NCI-H2171 treated with DMSO at 0.1 percent for 48 hours (cell line): ENCODE measurements at regions not wholly inside any gene's neighbourhood (a gene's known extent, or its start where the extent isn't known, plus 50 kb on each side); places are given as distances from the start of the nearest gene placed in this dataset.
"Not testable (repeated sequence)": the region's sequence is repeated elsewhere in the genome, so short reads cannot be mapped to it uniquely, and the experiment has no call there.

Source experiments
- DNase-seq: peaks from one replicate; lab custom pipeline; 2025; lab: John Stamatoyannopoulos, UW

DNA sequence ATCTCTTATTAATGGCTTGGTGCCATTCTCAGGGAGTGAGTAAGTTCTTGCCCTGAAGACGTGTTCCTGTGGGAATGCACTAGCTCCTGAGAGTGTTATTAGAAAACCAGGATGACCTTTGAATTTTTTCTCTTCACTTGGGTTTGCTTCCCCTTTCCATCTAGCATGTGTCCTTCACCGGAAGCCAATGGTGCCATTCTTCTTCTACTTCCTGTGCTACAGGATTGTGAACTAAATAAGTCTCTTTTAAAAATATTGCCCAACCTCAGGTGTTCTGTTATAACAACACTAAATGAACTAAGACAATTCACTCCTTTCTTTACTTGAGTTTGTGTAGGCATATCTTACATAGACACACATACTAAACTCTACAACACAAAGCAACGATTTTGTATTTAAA lies 447.0 kb downstream of the SOX11 start:
- no peak for DNase-seq

DNA sequence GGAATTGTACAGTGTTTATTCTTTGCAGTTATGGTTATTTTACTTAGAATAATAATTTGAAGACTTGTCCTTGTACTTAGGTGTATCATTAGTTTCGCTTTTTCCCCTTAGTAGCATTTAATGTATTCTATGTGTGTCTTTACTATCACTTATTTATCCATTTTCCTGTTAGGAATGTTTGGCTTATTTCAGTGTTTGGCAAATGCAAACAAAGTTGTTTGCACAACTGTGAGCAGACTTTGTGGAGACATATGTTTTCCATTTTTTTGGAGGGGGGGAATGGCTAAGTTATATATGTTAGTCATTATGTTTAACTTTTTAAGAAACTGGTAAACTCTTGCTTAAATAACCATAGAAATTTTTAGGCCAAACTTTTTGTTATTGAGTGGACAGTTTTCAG lies 447.7 kb downstream of the SOX11 start:
- no peak for DNase-seq

DNA sequence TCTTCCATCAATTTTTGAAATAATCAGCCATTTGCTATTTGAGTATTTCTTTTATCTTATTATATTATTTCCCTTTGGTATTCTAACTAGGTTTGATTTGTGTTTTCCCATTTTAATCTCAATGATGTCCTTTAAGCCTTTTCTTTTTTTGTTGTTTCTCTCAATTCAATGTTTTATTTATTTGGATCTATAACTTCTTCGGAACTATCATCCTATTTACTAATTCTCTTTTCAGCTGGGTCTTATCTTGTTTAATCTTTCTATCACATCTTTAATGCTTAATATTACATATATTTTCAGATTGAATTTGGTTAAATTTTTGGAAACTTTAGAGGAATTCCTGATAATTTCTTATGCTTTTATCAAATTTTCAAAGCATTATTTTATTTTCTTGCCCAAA lies 448.3 kb downstream of the SOX11 start:
- no peak for DNase-seq

DNA sequence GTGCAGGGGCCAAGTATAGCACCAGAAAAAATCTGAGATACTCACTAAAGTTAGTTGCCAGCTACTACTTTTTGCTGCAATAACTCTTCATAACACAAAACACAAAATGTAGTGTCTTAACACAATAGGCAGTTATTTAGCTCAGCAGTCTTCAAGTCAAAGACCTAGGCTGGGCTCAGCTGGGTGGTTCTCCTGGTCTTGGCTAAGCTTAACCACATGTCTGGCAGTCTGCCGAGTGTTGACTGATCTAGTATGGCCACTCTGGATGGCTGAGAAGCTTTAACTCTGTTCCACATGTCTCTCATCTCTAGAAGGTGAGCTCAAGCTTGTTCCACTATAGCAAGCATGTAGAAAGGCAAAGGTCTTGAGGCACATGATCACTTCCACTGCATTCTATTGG lies 451.6 kb downstream of the SOX11 start:
- no peak for DNase-seq

DNA sequence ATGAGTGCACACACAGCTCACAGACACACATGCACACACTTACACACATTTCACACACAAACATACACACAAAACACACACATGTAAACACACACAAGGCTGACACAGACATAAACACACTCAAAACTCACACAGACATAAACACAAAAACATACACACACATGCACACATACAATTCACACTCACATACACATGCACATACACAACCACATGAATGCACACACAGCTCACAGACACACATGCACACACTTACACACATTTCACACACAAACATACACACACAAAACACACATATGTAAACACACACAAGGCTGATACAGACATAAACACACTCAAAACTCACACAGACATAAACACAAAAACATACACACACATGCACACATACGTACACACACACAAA lies 455.0 kb downstream of the SOX11 start:
- not testable (repeated sequence) for DNase-seq

DNA sequence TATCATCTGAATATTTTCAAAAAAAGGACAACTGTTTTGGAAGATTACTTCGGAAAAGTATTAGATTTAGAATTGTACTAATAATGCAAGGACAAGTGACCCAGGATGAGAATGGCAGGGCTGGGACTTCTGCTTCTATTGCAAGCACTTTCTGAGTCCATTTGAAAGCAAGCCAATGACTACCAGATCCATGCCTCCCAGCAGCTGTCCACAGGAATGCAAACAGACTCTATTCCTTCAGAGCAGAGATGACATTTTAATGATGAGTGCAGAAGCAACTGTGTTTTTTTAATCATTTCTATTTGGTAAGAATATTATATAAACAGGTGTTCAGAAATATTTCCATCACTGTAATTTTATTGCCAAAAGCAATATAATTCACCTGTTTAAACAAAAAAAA lies 456.7 kb downstream of the SOX11 start:
- no peak for DNase-seq

DNA sequence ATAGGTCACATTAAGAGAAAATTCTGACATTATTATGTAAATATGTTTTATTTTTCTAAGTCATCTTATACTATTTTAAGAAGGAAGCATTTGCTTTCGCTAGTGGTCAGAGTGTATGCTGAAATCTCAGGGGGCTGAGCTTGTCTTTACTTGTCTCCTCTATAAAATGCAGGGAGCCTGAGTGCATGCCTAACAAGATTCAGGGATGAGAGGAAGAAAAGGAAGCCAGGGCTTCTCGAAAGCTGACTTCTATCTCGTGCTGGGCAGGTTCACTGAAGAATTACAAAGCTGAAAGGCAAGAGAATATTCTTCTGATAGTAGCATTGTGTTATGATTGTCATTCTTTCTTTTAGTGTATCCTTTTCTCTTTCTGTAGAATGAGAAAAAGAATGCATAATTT lies 467.4 kb downstream of the SOX11 start:
- no peak for DNase-seq

DNA sequence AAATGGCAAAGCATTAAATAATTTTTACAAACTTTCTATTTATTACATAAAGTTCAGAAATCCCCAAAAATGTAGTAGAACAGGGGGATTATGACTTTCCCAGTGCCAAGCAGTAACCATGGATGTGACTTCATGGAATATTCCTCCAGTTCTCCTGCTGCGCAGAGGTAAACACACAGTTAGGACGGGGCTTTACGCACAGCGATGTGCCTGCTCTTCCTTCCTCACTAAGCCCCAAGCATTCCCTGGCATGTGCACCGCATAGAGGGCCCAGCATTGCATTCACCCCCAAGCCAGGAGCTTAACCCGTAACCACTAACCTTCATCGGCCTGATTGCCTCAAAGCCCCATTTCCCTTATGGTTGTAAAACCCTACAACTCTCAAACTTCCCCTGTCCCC lies 471.7 kb downstream of the SOX11 start:
- no peak for DNase-seq

DNA sequence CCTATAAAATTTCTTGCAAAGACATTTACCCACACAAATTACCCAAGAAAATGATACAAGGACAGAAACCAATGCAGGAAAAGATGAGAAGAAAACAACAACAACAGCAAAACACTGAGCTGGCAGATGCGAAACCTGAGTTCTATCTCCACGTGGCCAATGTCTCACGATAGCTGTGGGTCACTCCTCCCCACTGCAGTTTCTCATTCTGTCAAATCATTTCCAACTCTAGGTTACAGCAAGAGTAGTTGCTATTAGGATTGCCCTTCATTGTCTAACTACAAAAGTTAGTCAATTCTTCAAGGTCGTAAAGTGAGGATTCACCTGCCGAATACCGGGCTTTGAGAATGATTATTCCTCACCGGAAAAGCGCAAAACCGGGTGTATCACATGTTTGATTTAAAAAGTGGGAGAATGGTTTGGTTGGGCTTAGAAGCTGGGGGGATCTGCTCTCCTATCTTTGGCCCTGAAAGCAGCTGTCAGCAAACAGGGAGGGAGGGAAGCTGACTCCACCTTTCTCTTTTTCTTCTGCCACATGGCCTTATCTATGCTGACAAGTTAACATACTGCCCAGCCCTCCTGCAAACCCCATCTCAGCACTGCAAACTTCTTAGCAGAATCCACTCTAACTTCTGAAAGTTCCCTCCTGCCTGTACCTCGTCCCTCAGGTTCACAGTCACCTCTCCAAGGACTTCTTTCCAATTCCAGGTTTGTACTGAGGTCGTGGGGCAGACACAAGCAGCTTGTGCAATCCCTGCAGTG lies 473.0 kb downstream of the SOX11 start:
- no peak for DNase-seq

DNA sequence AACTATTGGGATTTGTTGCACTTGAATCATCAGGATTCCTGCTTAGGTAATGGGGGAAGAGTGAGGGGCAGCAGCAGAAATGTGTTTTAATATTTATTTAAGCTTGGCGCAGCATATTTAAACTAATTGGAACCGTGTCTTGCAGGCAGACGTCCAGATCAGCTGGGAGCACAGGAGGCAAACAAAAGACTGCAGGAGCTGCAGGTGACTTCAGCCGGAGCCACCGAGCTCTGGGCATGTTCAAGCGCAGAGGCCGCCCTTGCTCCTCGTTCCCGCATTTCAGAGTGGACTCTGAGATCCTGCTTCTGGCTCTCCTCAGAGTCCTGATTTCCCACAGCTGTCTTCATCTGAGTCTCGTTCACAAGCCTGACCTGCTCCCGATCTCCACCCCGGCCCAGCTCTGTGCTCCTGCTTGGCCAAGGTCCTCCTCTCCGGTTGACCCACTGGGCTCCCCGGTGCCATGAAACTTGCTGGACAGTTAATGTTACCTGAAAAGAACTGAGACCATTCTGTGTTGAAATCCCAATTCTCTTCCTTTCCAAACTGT lies 475.5 kb downstream of the SOX11 start:
- DNase-seq, result no peak

DNA sequence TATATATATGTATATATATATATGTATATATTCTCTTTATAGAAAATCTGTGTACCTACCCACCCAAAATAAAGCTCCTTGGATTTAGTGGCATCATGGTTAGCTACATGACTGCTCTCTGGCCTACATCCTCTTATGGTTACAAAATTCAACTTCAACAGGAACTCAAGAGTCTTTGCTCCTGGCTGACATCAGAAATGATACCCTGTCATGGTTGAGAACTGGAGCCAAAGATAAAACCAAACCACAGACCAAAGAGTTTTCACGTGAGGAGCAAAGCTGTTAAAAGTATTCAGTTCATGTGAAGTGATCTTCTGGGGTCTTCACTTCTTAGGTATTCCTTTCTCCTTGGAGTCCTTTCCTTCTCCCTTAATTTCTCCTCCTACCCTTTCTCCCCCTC lies 476.3 kb downstream of the SOX11 start:
- no peak for DNase-seq

DNA sequence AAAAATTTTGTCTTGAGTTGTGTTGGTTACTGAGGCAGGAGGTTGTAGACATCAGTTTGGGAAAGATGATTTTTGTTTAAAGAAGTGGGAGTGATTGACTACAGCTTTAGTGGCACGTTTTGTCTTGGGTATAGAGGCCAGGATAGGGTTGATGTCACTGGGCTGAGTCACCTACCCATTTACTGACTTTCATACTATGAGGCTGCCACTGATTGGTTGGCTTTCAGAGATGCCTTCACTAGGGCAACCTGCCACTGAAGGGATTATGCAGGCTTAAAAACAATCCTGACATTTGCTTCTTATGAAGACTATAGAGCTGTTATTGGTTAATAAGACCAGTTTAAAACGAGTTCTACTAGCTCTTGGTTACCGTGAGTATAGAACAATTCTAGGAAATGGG lies 479.1 kb downstream of the SOX11 start:
- DNase-seq, result no peak

DNA sequence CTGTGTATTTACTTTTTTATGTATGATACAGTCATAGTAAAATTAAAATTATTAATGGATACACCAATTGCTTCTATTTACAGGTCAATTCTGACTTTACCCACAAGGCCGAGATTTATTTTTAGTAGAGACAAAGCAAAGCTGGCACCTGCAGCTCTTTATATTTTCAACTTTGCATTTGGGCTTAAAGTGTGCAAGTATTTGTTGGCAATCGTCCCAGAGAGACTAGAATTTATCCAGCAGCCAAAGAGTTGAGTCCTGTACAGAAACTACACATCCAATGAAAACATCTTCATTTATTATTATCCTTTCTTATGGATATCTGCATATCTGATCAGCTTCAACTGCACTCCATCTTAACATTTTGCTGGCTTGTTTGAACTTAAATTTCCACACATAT lies 485.6 kb downstream of the SOX11 start:
- no peak for DNase-seq

DNA sequence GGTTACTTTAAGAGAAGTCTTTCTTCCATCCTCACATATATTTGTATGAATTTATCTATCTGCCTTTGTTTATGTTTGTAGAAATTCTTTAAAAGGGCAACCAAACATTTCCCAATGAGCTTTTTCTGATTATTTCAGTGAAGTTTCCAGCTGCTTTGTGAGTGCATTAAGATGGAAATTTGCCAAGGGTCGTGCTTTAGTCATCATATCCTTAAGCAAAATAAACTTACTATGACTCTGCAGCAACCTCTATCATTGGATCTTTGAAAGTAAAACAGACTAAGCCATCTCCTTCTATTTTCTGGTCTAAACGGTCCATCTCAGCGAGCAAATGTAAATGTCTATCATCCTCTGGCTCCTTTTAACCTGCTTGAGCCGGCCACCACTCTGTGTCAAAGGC lies 489.3 kb downstream of the SOX11 start:
- no peak for DNase-seq

DNA sequence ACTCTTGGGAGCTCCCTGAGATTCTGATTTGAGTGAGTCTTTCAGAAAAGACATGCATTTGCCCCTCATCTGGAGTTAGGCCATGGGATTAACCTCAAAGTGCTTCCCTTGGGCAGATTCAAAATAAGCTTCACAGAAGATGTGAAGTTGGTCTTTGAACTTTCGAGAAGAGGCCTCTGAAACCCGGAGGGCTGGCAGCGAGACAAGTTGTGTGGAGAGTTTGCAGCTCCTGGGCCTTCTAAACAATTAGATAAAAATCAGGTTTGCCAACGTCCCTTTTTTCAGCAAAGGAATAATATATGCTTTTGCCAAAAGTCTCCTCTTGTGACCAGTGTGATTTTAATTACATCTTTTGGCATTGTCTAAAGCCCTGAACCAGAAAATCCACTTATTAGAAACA lies 489.7 kb downstream of the SOX11 start:
- no peak for DNase-seq

DNA sequence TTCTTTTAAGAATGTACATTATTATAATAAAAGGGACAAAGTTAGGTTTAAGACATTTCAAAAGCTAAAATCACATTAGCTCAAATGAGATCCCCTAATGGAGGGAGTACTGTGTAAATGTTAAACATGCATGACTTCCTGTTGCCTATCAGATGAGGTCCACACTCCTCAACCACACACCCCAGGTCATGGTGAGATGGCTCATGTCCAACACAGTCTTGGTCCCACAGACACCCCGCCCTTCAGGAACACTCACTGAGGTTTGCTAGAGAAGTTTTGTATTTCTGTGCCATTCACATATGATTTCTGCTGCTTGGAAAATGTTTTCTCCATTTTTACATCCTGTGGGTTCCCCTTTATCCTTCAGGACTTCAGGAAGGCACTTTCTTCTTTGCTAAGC lies 491.0 kb downstream of the SOX11 start:
- no peak for DNase-seq

DNA sequence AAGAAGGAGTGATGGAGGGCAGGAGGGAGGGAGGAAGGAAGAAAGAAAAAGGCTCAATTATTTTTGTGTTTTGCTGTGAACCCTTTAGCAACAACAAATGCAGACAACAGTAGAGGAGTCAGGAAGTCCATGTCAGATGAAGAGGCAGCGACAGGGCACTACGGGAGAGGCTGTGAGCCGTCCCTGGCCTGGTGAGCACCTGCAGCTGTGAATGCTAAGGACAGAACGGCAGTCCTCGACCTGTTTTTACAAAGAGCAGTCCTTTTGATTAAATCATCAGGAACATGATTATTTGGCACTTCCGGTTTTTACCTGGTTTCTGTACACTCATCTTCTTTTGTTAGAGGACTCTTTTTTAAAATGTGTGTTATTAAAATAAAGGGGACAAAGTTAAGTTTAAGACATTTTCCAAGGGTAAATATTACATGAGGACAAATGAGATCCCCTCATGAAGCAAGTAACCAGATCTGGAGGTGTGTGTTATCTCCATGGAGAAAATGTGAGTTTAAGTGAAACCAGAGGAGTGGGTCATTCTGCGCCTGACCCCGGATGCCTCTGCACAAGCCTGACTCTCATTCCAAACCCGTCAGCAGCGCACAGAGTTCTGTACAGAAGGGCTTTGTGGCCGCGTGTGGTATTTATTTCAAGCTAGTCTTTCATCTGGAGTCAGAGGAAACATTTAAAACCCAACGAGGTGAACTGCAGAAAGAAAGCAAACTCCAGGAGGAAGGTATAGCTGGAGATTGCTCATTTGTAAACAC lies 492.5 kb downstream of the SOX11 start:
- no peak for DNase-seq

DNA sequence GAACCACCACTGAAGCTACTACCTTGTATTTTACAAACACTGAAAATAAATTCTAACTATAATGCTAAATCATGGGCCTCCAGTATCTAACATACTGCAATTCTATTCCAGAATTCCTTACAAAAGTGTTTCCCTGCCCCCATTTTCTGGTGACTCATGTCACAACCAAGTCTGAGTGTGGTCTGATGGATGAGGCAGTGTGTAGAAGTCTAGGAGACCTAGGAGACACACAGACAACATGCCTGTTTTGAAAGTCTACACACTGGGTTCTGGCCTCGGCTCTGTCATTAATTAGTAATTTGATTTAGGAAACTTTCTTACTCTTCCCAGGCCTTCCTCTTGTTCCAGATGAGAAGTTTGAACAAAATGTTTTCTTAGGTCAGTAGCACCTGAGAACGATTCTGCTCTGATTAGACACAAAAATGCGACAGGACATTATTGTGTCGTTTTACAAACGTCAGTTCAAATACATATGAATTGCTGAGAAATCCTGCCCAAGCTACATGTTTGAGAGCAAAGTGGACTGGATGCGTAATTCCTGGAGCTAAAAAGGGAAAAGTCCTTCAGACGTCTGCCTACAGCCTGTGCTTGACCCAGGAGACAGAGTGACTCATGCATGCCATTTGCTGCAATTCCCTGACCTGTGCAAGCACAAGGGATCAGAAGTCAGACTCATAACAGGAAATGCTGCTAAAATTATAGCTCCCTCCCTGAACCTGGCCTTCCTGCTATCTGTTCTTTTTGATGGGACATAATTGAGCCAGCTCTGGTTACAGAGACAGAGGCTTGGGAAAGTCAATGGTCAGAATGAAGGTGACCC lies 494.4 kb downstream of the SOX11 start:
- DNase-seq, result no peak

DNA sequence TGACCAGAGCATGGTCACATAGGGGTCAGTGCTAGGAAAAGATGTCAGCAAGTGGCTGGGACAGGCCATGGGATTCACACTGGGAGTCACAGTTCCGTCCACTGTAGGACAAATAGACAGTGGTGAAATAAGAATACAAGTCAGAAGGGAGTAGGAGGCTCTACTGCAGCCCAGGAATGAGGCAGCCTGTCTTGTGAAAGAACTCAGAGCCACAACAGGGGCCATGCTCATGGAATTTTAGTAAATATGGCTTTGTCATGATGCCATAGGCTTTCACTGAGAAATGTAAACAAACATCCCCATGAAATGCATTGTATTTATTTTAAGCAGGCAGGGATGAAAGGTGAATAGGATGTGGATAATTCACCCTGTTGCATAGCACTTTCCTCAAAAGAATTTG lies 504.3 kb downstream of the SOX11 start:
- no peak for DNase-seq

DNA sequence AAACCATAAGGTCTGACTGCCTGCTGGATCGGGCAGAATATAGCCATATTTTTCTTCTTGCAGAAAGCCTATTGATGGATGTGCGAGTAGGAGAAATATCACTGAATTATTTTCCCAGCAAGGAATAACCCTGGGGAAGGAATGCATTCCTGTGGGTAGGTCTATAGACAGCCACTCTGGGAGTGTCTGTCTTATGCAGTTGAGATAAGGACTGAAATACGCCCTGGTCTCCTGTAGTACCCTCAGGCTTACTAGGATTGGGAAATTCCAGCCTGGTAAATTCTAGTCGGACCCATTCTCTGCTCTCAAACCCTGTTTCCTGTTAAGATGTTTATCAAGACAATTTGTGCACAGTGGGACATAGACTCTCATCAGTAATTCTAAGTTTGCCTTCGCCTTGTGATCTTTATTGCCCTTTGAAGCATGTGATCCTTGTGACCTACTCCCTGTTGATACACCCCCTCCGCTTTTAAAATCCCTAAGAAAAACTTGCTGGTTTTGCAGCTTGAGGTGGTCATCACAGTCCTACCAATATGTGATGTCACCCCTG lies 506.3 kb downstream of the SOX11 start:
- not testable (repeated sequence) for DNase-seq

DNA sequence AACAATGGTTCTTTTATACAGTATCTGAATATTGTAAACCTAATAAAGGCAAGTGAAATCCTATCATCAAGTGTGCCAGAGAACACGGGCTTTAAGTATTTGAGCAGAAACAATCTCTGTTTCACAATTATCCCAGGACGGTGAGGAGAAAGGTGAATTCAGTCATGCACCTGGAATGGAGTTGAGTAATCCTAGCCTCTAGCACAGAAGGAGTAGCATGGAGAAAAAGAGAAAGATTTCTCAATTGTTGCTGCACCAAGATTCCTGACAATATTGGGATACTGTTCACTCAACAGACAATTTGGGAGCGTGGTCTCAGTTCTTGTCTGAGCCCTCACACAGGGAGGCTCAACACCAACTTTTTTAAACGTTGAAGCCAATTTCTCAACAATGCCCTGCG lies 510.6 kb downstream of the SOX11 start:
- DNase-seq, result no peak

DNA sequence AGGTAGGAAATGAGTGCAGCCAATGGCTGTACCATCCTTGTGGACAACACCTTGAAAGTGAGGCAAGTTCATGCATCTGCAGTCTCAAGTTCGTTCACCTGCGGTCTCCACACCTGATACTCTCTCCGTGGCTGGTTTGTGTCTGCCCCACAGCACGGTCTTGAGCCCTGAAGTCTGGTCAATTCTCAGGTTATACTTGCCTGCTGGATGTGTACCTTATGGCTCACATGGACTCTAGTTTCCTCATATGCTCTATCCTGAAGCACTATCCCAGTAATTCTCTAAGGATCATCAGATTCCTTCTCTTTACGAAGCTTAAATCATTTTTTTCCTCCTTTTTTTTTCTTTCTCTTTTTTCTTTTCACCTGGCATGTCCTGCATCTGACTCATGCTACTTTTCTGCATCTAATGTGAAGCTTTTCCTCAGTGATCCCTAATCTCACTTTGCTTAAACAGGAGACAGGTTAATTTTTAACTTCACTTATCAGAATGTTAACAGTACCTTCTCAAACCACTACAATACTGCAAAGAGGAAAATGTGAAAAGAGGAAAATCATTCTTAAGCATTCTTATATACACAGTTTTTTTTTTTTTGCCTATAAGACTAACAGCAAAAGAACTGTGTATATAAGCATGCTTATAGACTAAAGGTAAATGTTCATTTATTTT lies 511.2 kb downstream of the SOX11 start:
- no peak for DNase-seq
